ENCODE measurements at regions not wholly inside any gene's neighbourhood (a gene's known extent, or its start where the extent isn't known, plus 50 kb on each side); places are given as distances from the start of the nearest gene placed in this dataset.

GRCh38 chr1:4353090-4353856 lies 301.1 kb upstream of the AJAP1 start:
- Histone ChIP-seq H3K27me3 (ENCODE audit: insufficient read depth, low read depth, severe bottlenecking) (no peaks in the 10 kb centered on the region), H3K36me3 (no peaks in the 10 kb centered on the region), H3K27ac (no peak overlapping the region), H3K9me3 (ENCODE audit: severe bottlenecking) (no peaks in the 10 kb centered on the region), H3K4me3 (ENCODE audit: low read depth, low read length) (no peak overlapping the region)
- no peak for TF ChIP-seq CTCF (IDR thresholded peaks at IDR 0.05; ENCODE audit: low read depth, low read length)
- no peak for DNase-seq

GRCh38 chr1:4355839-4356238 lies 298.6 kb upstream of the AJAP1 start:
- Histone ChIP-seq H3K36me3 (no peaks in the 10 kb centered on the region), H3K27ac (no peak overlapping the region), H3K4me3 (ENCODE audit: low read depth, low read length) (no peak overlapping the region), H3K9me3 (ENCODE audit: severe bottlenecking) (no peaks in the 10 kb centered on the region), H3K27me3 (ENCODE audit: insufficient read depth, low read depth, severe bottlenecking) (no peaks in the 10 kb centered on the region)
- no peak for TF ChIP-seq CTCF (IDR thresholded peaks at IDR 0.05; ENCODE audit: low read depth, low read length)
- no peak for DNase-seq

GRCh38 chr1:4362314-4363044 lies 291.9 kb upstream of the AJAP1 start:
- DNase-seq: peak; percentile 54

GRCh38 chr1:4366091-4366490 lies 288.3 kb upstream of the AJAP1 start:
- Histone ChIP-seq H3K4me3 (ENCODE audit: low read depth, low read length) (no peak overlapping the region), H3K27me3 (ENCODE audit: insufficient read depth, low read depth, severe bottlenecking) (no peaks in the 10 kb centered on the region), H3K9me3 (ENCODE audit: severe bottlenecking) (peaks cover 3% of the 10 kb centered on the region), H3K27ac (no peak overlapping the region), H3K36me3 (no peaks in the 10 kb centered on the region)
- no peak for DNase-seq
- TF ChIP-seq CTCF (IDR thresholded peaks at IDR 0.05; ENCODE audit: low read depth, low read length): no peak

More at GRCh38 chr1:4362314-4363044, 291.9 kb upstream of the AJAP1 start:
- H3K4me3 ChIP-seq (ENCODE audit: low read depth, low read length): no peak overlapping the region
- no peak overlapping the region for H3K27ac ChIP-seq
- peaks cover 3% of the 10 kb centered on the region for H3K9me3 ChIP-seq (ENCODE audit: severe bottlenecking)
- H3K36me3 ChIP-seq: no peaks in the 10 kb centered on the region
- peak; percentile 52 for TF ChIP-seq CTCF (IDR thresholded peaks at IDR 0.05; ENCODE audit: low read depth, low read length)
- no peaks in the 10 kb centered on the region for H3K27me3 ChIP-seq (ENCODE audit: insufficient read depth, low read depth, severe bottlenecking)

GRCh38 chr1:4367230-4367777 lies 287.1 kb upstream of the AJAP1 start:
- peak; percentile 56 for DNase-seq

More at GRCh38 chr1:4367230-4367777, 287.1 kb upstream of the AJAP1 start:
- Histone ChIP-seq H3K4me3 (ENCODE audit: low read depth, low read length) (no peak overlapping the region), H3K27me3 (ENCODE audit: insufficient read depth, low read depth, severe bottlenecking) (no peaks in the 10 kb centered on the region), H3K36me3 (no peaks in the 10 kb centered on the region), H3K9me3 (ENCODE audit: severe bottlenecking) (peaks cover 3% of the 10 kb centered on the region), H3K27ac (no peak overlapping the region)
- peak; percentile 29; the same call in 1 of the 2 replicates for TF ChIP-seq CTCF (IDR thresholded peaks at IDR 0.05; ENCODE audit: low read depth, low read length)
